ENCODE measurements at regions not wholly inside any gene's neighbourhood (a gene's known extent, or its start where the extent isn't known, plus 50 kb on each side); places are given as distances from the start of the nearest gene placed in this dataset.

- no peak for TF ChIP-seq CTCF (conservative IDR thresholded peaks at IDR 0.05; ENCODE audit: low read length)
- DNase-seq (ENCODE audit: low read depth): no peak
- no peak overlapping the region for H3K4me3 ChIP-seq (ENCODE audit: low read length)
Observed at GRCh38 chrX:113980953-113981352, 602.9 kb upstream of the HTR2C start.

- no peak overlapping the region for H3K4me3 ChIP-seq (ENCODE audit: low read length)
- no peak for DNase-seq (ENCODE audit: low read depth)
- TF ChIP-seq CTCF (conservative IDR thresholded peaks at IDR 0.05; ENCODE audit: low read length): no peak
Observed at GRCh38 chrX:113977887-113978286, 606.0 kb upstream of the HTR2C start.

GRCh38 chrX:113975441-113975840, 608.4 kb upstream of the HTR2C start:
- no peak overlapping the region for H3K4me3 ChIP-seq (ENCODE audit: low read length)
- no peak for TF ChIP-seq CTCF (conservative IDR thresholded peaks at IDR 0.05; ENCODE audit: low read length)
- DNase-seq (ENCODE audit: low read depth): no peak

GRCh38 chrX:113974881-113975280, 609.0 kb upstream of the HTR2C start:
- no peak for TF ChIP-seq CTCF (conservative IDR thresholded peaks at IDR 0.05; ENCODE audit: low read length)
- H3K4me3 ChIP-seq (ENCODE audit: low read length): no peak overlapping the region
- no peak for DNase-seq (ENCODE audit: low read depth)

GRCh38 chrX:113973706-113974105, 610.2 kb upstream of the HTR2C start:
- no peak overlapping the region for H3K4me3 ChIP-seq (ENCODE audit: low read length)
- DNase-seq (ENCODE audit: low read depth): no peak
- TF ChIP-seq CTCF (conservative IDR thresholded peaks at IDR 0.05; ENCODE audit: low read length): no peak

GRCh38 chrX:113966791-113967190, 617.1 kb upstream of the HTR2C start:
- no peak for DNase-seq (ENCODE audit: low read depth)
- H3K4me3 ChIP-seq (ENCODE audit: low read length): no peak overlapping the region
- no peak for TF ChIP-seq CTCF (conservative IDR thresholded peaks at IDR 0.05; ENCODE audit: low read length)

- no peak for TF ChIP-seq CTCF (conservative IDR thresholded peaks at IDR 0.05; ENCODE audit: low read length)
- no peak overlapping the region for H3K4me3 ChIP-seq (ENCODE audit: low read length)
- DNase-seq (ENCODE audit: low read depth): no peak
Observed at GRCh38 chrX:113962343-113962742, 621.5 kb upstream of the HTR2C start.
